B cell (primary cell): ENCODE measurements at regions not wholly inside any gene's neighbourhood (a gene's known extent, or its start where the extent isn't known, plus 50 kb on each side); places are given as distances from the start of the nearest gene placed in this dataset.

Experiments used
- EZH2 ChIP-seq: IDR thresholded peaks from 2 replicates; pipeline ENCODE4 v1.6.1; 2012; ENCODE audit warnings: borderline replicate concordance, low read depth, mild to moderate bottlenecking, moderate library complexity, low read length; ENCODE audit not compliant: insufficient read depth, poor library complexity, severe bottlenecking
- TF ChIP-seq, protein P1 (sequence below): fragments of 200-600 bp; IDR thresholded peaks from one replicate; pipeline ENCODE4 v1.8.0; 2022; ENCODE audit warnings: antibody characterized with exemption, mild to moderate bottlenecking

- TF ChIP-seq, protein P1, sequence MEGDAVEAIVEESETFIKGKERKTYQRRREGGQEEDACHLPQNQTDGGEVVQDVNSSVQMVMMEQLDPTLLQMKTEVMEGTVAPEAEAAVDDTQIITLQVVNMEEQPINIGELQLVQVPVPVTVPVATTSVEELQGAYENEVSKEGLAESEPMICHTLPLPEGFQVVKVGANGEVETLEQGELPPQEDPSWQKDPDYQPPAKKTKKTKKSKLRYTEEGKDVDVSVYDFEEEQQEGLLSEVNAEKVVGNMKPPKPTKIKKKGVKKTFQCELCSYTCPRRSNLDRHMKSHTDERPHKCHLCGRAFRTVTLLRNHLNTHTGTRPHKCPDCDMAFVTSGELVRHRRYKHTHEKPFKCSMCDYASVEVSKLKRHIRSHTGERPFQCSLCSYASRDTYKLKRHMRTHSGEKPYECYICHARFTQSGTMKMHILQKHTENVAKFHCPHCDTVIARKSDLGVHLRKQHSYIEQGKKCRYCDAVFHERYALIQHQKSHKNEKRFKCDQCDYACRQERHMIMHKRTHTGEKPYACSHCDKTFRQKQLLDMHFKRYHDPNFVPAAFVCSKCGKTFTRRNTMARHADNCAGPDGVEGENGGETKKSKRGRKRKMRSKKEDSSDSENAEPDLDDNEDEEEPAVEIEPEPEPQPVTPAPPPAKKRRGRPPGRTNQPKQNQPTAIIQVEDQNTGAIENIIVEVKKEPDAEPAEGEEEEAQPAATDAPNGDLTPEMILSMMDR: no peak
- no peak for TF ChIP-seq EZH2
Observed at GRCh38 chr2:33727361-33728032, 128.4 kb upstream of the FAM98A start.
